ENCODE measurements at regions not wholly inside any gene's neighbourhood (a gene's known extent, or its start where the extent isn't known, plus 50 kb on each side); places are given as distances from the start of the nearest gene placed in this dataset.

GRCh38 chr17:73806768-73807167, 162.5 kb upstream of the SDK2 start:
- H3K27ac ChIP-seq (ENCODE audit: low read length), result no peak overlapping the region
- H3F3A ChIP-seq (ENCODE audit: insufficient read depth, low read length, poor library complexity, severe bottlenecking), result no peaks in the 10 kb centered on the region
- H3K36me3 ChIP-seq (ENCODE audit: insufficient read depth, low read length), result no peaks in the 10 kb centered on the region
- no peaks in the 10 kb centered on the region for H3K9me2 ChIP-seq (ENCODE audit: insufficient read depth, low read length)
- no peak for TF ChIP-seq REST (IDR thresholded peaks at IDR 0.05; ENCODE audit: borderline replicate concordance)
- no peak for TF ChIP-seq POLR2AphosphoS5 (IDR thresholded peaks at IDR 0.05)
- TF ChIP-seq CTCF (IDR thresholded peaks at IDR 0.05; ENCODE audit: poor library complexity, severe bottlenecking), result no peak
- TF ChIP-seq SMC3 (conservative IDR thresholded peaks at IDR 0.05; ENCODE audit: poor library complexity), result no peak
- no peak for TF ChIP-seq RAD21 (conservative IDR thresholded peaks at IDR 0.05)
- no peak for TF ChIP-seq EP300 (conservative IDR thresholded peaks at IDR 0.05; ENCODE audit: poor library complexity, severe bottlenecking)
- TF ChIP-seq MXI1 (conservative IDR thresholded peaks at IDR 0.05; ENCODE audit: poor library complexity, severe bottlenecking), result no peak
- no peak for TF ChIP-seq TAF1 (IDR thresholded peaks at IDR 0.05; ENCODE audit: low read depth)
- no peak for TF ChIP-seq EZH2 (IDR thresholded peaks at IDR 0.05; ENCODE audit: borderline replicate concordance, insufficient read depth, low read length, poor library complexity, severe bottlenecking)
- H4K20me1 ChIP-seq (ENCODE audit: insufficient read depth), result no peaks in the 10 kb centered on the region
- H3K4me2 ChIP-seq (ENCODE audit: low read length), result no peak overlapping the region
- H3K4me3 ChIP-seq (ENCODE audit: low read length), result no peak overlapping the region
- H3K27me3 ChIP-seq (ENCODE audit: insufficient read depth, low read depth, low read length), result no peaks in the 10 kb centered on the region
- no peak overlapping the region for H2AFZ ChIP-seq (ENCODE audit: low read depth, low read length)
- H3K9me3 ChIP-seq (ENCODE audit: low read length), result no peaks in the 10 kb centered on the region
- no peak overlapping the region for H3K9ac ChIP-seq (ENCODE audit: low read length)
- H3K79me2 ChIP-seq (replicated peaks; ENCODE audit: insufficient read depth, low read length), result no peaks in the 10 kb centered on the region

- Histone ChIP-seq H3F3A (ENCODE audit: insufficient read depth, low read length, poor library complexity, severe bottlenecking) (no peaks in the 10 kb centered on the region), H3K9ac (ENCODE audit: low read length) (no peak overlapping the region), H3K27ac (ENCODE audit: low read length) (no peak overlapping the region), H3K79me2 (replicated peaks; ENCODE audit: insufficient read depth, low read length) (no peaks in the 10 kb centered on the region), H3K9me3 (ENCODE audit: low read length) (no peaks in the 10 kb centered on the region), H4K20me1 (ENCODE audit: insufficient read depth) (no peaks in the 10 kb centered on the region), H2AFZ (ENCODE audit: low read depth, low read length) (no peak overlapping the region), H3K27me3 (ENCODE audit: insufficient read depth, low read depth, low read length) (no peaks in the 10 kb centered on the region), H3K4me2 (ENCODE audit: low read length) (no peak overlapping the region), H3K36me3 (ENCODE audit: insufficient read depth, low read length) (no peaks in the 10 kb centered on the region), H3K4me3 (ENCODE audit: low read length) (no peak overlapping the region), H3K9me2 (ENCODE audit: insufficient read depth, low read length) (no peaks in the 10 kb centered on the region)
- no peak for TF ChIP-seq EP300 (conservative IDR thresholded peaks at IDR 0.05; ENCODE audit: poor library complexity, severe bottlenecking)
- TF ChIP-seq SMC3 (conservative IDR thresholded peaks at IDR 0.05; ENCODE audit: poor library complexity), result no peak
- no peak for TF ChIP-seq CTCF (IDR thresholded peaks at IDR 0.05; ENCODE audit: poor library complexity, severe bottlenecking)
- no peak for TF ChIP-seq RAD21 (conservative IDR thresholded peaks at IDR 0.05)
- no peak for TF ChIP-seq POLR2AphosphoS5 (IDR thresholded peaks at IDR 0.05)
Measured at GRCh38 chr17:73813201-73813600, 169.0 kb upstream of the SDK2 start.

All from neural cell (in vitro differentiated cells).